DMS 273 treated with DMSO at 0.1 percent for 48 hours (cell line): ENCODE measurements at regions not wholly inside any gene's neighbourhood (a gene's known extent, or its start where the extent isn't known, plus 50 kb on each side); places are given as distances from the start of the nearest gene placed in this dataset.
"Not testable (repeated sequence)": the region's sequence is repeated elsewhere in the genome, so short reads cannot be mapped to it uniquely, and the experiment has no call there.

Experiments
- DNase-seq: peaks from one replicate; lab custom pipeline; 2025; lab: John Stamatoyannopoulos, UW

GRCh38 chr18:39365836-39366485 lies 1800.4 kb upstream of the CELF4 start:
- no peak for DNase-seq

GRCh38 chr18:39360072-39360471 lies 1794.5 kb upstream of the CELF4 start:
- DNase-seq: no peak

- no peak for DNase-seq
Observed at GRCh38 chr18:39359636-39360035, 1794.0 kb upstream of the CELF4 start.

GRCh38 chr18:39350945-39351344 lies 1785.3 kb upstream of the CELF4 start:
- DNase-seq: peak; percentile 26

GRCh38 chr18:39349801-39350200 lies 1784.2 kb upstream of the CELF4 start:
- DNase-seq: no peak

- DNase-seq: no peak
Observed at GRCh38 chr18:39348757-39349156, 1783.2 kb upstream of the CELF4 start.

- DNase-seq: no peak
Observed at GRCh38 chr18:39347701-39348100, 1782.1 kb upstream of the CELF4 start.

- DNase-seq: no peak
Observed at GRCh38 chr18:39346916-39347315, 1781.3 kb upstream of the CELF4 start.

- DNase-seq: no peak
Observed at GRCh38 chr18:39345321-39345720, 1779.7 kb upstream of the CELF4 start.

- no peak for DNase-seq
Observed at GRCh38 chr18:39344487-39344886, 1778.9 kb upstream of the CELF4 start.

GRCh38 chr18:39341129-39341528 lies 1775.5 kb upstream of the CELF4 start:
- DNase-seq: no peak

GRCh38 chr18:39340418-39340817 lies 1774.8 kb upstream of the CELF4 start:
- no peak for DNase-seq

- no peak for DNase-seq
Observed at GRCh38 chr18:39329496-39330275, 1764.1 kb upstream of the CELF4 start.

- no peak for DNase-seq
Observed at GRCh38 chr18:39326772-39327171, 1761.2 kb upstream of the CELF4 start.

GRCh38 chr18:39325973-39326372 lies 1760.4 kb upstream of the CELF4 start:
- DNase-seq: no peak

GRCh38 chr18:39319141-39319540 lies 1753.5 kb upstream of the CELF4 start:
- no peak for DNase-seq

GRCh38 chr18:39318462-39318861 lies 1752.9 kb upstream of the CELF4 start:
- no peak for DNase-seq

GRCh38 chr18:39318008-39318407 lies 1752.4 kb upstream of the CELF4 start:
- DNase-seq: no peak

GRCh38 chr18:39314595-39314994 lies 1749.0 kb upstream of the CELF4 start:
- no peak for DNase-seq

GRCh38 chr18:39313992-39314391 lies 1748.4 kb upstream of the CELF4 start:
- DNase-seq: no peak

- DNase-seq: no peak
Observed at GRCh38 chr18:39311111-39311712, 1745.6 kb upstream of the CELF4 start.

GRCh38 chr18:39308931-39309521 lies 1743.4 kb upstream of the CELF4 start:
- DNase-seq: not testable (repeated sequence)

GRCh38 chr18:39305766-39306165 lies 1740.2 kb upstream of the CELF4 start:
- DNase-seq: no peak
